Thyroid gland (tissue), 4 donors: ENCODE measurements at regions not wholly inside any gene's neighbourhood (a gene's known extent, or its start where the extent isn't known, plus 50 kb on each side); places are given as distances from the start of the nearest gene placed in this dataset.

Experiments
- CTCF ChIP-seq, 6 experiments: fragments of 200-600 bp in 3 of 6; fragments of 450-650 bp in 3 of 6; sonication (generic) in 3 of 6; IDR thresholded peaks; one replicate each; pipeline ENCODE4 v1.5.1; 2016 to 2019; ENCODE audit warnings: antibody characterized with exemption in 6 of 6, mild to moderate bottlenecking in 2 of 6, inconsistent platforms in 1 of 6, moderate library complexity in 1 of 6
- POLR2A ChIP-seq, 2 donors: fragments of 450-650 bp; IDR thresholded peaks; one replicate each; pipeline ENCODE4 v1.6.1; 2017; ENCODE audit warnings: antibody characterized with exemption in 2 of 2, mild to moderate bottlenecking in 2 of 2, moderate library complexity in 1 of 2

GRCh38 chr1:114330451-114330983 is 176.8 kb upstream of the SYT6 start:
- no peak for TF ChIP-seq CTCF (IDR thresholded peaks at IDR 0.05)
- no peak for TF ChIP-seq POLR2A (IDR thresholded peaks at IDR 0.05)
